OCI-LY7 (cell line): ENCODE measurements at regions not wholly inside any gene's neighbourhood (a gene's known extent, or its start where the extent isn't known, plus 50 kb on each side); places are given as distances from the start of the nearest gene placed in this dataset.

Experiments used
- EZH2phosphoT487 ChIP-seq: fragments of 200-600 bp; sonication (generic); IDR thresholded peaks from 2 replicates; pipeline ENCODE4 v1.6.1; 2018; ENCODE audit warnings: low read depth, borderline replicate concordance, mild to moderate bottlenecking, mixed run types, antibody characterized with exemption, low read length, moderate library complexity, mixed read lengths
- TF ChIP-seq, protein P1 (sequence below): fragments of 200-600 bp; sonication (generic); conservative IDR thresholded peaks from 2 replicates; pipeline ENCODE4 v1.5.1; 2014; ENCODE audit warnings: mild to moderate bottlenecking, antibody characterized with exemption, low read length, moderate library complexity, mixed read lengths

GRCh38 chrY:7358103-7358752 lies 446.7 kb upstream of the AMELY start:
- TF ChIP-seq, protein P1, sequence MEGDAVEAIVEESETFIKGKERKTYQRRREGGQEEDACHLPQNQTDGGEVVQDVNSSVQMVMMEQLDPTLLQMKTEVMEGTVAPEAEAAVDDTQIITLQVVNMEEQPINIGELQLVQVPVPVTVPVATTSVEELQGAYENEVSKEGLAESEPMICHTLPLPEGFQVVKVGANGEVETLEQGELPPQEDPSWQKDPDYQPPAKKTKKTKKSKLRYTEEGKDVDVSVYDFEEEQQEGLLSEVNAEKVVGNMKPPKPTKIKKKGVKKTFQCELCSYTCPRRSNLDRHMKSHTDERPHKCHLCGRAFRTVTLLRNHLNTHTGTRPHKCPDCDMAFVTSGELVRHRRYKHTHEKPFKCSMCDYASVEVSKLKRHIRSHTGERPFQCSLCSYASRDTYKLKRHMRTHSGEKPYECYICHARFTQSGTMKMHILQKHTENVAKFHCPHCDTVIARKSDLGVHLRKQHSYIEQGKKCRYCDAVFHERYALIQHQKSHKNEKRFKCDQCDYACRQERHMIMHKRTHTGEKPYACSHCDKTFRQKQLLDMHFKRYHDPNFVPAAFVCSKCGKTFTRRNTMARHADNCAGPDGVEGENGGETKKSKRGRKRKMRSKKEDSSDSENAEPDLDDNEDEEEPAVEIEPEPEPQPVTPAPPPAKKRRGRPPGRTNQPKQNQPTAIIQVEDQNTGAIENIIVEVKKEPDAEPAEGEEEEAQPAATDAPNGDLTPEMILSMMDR, result no peak
- TF ChIP-seq EZH2phosphoT487, result no peak
